Activated naive CD4-positive, alpha-beta T cell treated with Interleukin-2 at 50 U/mL for 16 hours (primary cell): ENCODE measurements at regions not wholly inside any gene's neighbourhood (a gene's known extent, or its start where the extent isn't known, plus 50 kb on each side); places are given as distances from the start of the nearest gene placed in this dataset.

ENCODE experiments used
- DNase-seq: peaks from one replicate; pipeline ENCODE4 v3.0.0-alpha.2; 2020

DNA sequence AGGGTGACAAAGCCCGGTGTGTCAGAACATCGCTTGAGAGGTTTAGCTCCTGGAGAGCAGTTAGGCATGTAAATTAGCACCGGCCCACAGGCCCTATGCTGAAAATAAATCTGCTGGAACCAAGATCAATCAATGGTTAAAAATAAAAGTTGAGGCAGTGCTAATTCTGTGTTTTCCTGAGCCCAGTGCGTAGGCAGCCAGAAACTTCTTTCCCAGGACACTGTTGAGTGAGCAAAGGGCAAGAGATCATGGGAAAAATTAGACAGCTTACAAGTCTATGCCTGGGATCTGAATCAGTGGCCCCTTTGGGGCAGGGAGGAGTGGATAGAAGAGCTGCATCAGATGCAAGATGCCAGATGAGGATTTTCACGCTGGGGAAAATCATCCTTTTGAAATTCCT lies 539.2 kb downstream of the BUD13 start:
- DNase-seq = no peak

DNA sequence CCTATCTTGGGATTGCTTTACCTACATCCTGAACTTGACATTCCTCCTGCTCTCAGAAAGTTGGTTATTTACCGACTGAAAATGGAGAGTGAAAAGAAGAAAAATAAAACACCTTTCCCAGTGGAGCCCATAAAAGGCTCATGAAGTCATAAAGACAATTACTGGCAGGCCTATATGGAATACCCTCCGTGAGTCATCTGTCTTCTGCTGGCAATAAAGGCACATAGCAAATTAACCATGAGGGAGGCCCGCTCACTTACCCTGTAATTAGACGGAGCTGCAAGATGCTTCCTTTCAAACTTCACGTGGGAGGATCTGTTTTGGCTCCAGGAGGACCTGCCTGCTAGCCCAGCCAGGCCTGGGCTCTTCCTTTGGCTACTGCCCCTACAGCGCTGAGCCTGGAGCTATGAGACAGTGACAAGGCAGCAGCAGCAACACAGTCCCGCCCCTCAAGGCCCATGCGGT lies 540.4 kb downstream of the BUD13 start:
- no peak for DNase-seq

DNA sequence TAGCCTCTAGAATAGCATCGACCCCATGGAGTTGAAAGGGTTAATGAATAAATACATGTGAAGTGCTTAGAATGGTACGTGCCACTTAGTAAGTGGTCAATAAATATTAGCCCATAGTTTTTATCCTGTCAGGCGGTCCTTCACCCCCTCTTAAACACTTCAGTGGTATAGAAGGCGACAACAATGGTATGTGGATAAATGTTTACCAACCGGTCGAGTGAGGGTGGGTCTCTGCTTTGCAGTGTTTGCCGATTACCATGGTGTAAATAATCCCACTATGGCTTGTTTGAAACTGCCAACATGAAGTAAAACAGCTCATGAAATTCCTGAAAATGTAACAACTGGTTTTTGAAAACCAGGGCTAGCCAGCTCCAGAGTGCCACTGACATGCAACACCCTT lies 541.2 kb downstream of the BUD13 start:
- DNase-seq = no peak

DNA sequence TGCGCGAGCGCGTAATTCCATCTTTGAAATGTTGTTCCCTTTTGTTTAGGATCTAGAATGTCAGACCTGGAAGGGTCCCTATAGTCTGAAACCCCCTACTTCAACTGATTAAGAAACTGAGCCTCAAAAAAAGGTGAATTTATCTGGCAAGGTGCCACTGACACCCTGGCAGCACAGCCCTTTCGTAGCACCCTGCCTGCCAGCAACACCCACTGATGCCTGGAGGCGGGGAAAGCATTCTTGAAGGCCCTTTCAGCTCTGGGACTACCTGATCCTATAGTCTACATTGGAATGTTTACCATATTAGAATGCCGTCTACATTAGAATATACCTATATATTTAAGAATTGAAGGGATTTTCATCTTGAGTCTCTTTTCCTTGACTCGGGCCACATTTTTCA lies 542.3 kb downstream of the BUD13 start:
- no peak for DNase-seq

DNA sequence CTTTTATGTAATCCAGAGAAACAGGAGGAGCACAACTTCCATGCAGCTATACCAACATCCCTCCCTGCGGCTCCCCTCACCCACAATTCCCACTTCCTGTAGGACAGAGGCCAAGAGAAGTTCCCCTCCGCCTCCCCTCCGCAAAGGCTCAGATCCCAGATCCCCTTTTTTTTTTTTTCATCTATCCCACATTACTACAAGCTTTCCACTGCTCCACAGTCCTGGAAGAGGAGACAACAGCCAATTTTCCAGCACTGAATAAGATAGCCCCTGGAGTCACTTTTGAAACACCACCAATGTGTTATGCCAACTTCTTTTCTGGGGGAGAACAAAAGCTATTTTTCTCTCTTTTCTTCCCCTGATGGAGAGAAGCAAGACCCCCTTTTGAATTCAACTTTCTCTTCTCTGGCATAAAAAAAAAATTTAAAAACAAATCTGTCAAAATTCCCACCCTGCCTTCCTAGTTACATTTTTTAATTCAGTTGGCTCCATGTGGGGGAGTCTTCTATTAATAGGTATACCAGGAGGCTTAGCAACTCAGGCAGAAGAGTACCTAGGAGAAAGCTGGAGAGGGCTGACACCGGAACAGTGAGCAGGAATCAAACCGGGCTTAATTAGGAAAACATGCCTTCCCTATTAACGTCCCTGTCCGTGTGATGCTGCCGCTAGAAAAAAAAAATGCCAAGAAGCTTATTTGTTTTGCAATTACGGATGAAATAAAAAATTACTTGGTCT lies 543.4 kb downstream of the BUD13 start:
- DNase-seq = no peak

DNA sequence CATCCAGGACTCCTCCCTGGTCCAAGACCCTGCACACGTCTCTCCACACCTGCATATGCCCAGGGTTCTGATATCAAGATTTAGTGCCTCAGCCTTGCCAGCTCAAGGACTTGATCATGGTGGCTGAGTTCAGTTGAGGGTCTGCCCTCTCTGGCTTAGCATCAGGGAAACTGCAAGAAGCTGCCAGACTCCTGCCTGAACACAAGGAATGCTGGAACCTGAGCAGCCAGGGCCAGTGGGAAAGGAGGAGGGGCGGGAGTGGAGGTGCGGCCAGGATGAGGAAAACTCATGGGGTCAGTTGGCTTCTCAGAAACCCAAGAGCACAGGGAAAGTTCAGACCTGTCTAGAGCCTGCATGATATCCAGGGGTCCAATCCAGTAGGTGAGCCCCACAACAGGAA lies 546.1 kb downstream of the BUD13 start:
- DNase-seq = no peak

DNA sequence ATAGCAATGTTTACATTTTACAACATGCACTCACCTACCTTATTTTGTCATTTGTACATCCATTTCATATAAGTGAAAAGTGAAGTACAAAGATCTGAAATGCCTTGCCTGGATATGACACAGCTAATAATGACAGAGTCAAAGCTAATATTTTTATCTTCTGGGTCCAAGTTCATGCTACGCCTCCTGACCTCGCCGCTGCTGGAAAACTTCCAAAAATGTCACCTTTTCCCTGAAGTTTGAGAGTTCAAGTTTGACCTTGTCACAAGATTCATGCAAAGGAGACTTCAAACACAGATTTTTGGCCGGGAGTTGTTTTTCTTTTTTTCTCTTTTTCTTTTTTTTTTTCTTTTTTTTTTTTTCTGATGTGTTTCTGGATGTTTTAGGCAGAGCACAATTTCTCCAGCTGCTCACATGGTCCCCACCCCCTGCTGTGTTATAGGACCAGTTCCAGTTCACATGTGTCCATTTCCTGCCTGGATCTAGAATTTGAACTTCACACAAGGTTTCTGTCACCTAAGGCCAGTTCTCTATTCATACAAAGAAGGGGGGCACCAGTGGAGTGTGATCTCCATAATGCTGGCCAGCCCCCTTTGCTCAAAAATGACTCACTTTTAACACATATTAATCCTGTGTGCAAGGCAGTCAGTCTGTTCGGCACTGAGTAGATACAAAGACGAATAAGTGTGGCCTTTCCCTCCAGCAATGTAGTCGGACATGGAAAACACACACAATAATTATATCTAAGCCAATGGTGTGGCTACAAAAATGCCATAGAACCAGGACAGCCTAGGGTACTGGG lies 546.8 kb downstream of the BUD13 start:
- DNase-seq = no peak

DNA sequence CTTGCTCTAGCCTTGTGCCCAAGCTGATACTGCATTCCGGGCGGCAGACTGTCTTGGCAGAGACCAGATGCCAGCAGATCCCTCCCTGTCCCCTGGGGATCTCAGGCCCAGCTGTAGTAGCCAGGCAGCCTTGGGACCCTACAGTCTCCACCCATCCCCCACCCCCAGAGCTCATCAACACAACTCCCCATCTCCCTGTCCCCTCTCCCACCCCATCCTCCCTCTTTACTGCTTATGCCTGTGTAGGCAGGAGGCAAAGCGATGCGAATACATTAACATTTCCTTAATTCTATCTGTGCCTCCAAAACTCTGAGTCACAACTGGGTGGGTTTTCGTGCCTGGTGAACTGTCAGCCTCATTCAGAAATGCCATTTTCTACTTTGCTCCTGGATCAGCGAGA lies 547.6 kb downstream of the BUD13 start:
- DNase-seq = no peak

DNA sequence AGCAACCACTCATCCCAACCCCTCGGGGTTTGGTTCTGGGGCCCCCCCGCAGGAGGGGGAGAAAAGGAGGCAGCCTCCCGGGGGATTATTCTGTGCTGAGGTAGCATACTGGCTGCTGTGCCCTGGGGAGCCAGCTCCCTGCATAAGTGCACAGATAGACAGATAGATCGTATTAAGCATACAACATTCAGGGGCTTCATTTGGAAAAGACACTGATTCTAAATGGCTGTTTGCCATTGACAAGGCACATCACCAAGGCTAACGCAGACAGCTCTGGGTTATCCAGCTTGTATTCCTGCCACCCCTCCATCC lies 547.9 kb downstream of the BUD13 start:
- no peak for DNase-seq

DNA sequence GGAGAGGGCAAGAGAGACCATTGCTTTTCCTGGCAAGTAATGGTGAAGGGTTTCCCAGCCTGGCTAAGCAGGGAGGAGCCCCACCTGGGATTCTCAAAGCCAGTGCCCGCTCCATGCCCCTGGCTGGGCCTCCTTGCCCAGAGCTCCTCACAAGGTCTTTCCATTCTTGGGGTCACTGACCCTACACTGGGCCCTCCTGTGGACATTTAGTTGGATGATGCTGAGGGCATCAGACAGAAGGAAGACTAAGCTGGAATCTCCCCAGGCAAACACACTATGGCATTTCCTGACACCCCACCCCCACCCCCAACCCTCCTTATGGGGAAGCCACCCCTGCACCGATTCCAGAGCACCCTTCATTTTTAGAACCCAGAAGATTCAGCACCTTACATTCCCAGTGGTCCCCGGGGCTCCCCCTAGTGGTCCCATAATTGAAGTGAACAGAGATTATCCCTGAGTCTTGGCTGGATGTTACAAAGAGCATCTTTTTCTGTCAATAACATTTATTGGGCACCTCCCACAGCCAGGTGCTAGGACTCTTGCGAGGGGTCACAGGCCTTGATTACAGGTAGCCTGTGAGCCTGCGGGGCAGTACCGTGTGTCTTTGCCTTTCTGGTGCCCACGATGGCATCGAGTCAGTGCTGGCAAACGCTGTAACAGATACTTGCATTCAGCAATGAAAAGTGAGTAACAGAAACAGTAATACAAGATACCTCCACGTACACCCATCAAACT lies 548.5 kb downstream of the BUD13 start:
- peak; percentile 32 for DNase-seq

DNA sequence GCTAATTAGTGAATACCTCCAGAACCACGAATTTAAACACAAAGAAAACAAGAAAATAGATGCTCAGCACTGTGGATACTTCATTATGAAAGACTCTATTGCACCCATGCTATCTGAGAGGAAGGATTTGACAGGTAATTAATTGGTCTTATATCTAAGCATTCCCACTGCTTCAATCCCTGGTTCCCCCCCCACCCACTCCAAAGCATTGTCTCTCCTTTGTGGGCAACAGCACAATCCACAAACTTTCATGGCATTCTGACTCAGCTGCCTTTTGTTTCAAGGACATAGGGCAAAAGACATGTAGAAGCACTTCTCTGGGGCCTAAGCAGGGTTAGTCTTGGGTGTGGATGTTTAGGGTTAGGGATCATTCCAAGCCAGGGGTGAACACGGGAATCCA lies 551.4 kb downstream of the BUD13 start:
- no peak for DNase-seq

DNA sequence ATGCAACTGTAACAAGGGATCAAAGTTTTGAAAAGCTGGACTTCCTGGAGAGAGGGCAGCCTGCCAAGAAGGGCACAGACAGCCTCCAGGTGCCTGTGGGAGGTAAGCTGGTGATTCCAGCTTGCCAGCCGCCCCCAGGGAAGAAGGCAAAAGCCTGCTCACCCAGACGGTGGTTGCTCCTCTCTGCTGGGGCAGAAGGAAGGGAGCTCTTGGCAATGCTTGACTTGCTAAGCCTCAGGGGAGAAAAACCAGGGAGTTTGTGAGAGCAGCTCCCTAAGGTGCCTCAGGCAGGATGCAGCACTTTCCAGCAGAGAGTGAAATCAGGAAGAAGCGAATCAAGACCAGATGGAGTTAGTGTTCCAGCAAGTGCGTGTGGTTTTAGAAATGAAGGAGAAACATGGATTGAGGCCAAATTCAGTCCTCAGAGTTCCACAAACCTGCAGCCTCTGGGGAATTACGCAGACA lies 553.6 kb downstream of the BUD13 start:
- no peak for DNase-seq

DNA sequence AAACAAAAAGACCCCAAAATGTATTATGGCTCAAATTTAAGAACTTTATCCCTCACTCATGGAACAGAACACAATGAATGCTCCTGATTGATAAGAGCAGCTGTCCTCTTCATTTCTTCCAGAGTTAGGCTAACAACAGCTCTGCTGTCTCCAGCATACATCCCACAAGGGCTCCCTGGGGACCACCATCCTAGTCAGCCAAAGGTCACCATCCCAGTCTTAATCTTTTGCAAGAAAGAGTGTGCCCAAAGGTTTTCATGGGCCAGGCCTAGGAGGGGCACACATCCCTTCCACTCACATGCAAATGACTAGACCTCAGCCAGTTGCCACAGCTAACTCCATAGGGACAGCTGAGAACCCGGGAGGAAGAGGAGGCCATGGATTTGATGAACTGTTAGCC lies 555.3 kb downstream of the BUD13 start:
- no peak for DNase-seq

DNA sequence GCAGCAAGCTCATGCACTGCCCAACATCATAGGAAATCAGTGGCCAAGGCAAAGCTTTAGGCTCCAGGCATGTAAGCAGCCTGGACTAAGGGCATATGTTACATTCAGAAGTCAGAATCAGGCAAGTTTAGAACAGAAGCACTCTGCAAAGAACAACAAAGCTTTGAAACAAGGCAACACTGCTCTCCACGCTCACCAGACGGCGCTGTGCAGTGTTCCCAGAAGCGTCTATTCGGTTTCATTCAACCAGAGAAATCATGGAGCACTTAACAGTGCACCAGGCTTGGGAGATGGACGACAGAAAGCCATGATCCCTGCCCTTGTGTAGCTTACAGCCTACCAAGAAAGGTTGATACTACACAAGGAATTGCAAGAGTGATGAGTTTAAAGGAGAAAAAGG lies 555.8 kb downstream of the BUD13 start:
- DNase-seq = peak; percentile 8

DNA sequence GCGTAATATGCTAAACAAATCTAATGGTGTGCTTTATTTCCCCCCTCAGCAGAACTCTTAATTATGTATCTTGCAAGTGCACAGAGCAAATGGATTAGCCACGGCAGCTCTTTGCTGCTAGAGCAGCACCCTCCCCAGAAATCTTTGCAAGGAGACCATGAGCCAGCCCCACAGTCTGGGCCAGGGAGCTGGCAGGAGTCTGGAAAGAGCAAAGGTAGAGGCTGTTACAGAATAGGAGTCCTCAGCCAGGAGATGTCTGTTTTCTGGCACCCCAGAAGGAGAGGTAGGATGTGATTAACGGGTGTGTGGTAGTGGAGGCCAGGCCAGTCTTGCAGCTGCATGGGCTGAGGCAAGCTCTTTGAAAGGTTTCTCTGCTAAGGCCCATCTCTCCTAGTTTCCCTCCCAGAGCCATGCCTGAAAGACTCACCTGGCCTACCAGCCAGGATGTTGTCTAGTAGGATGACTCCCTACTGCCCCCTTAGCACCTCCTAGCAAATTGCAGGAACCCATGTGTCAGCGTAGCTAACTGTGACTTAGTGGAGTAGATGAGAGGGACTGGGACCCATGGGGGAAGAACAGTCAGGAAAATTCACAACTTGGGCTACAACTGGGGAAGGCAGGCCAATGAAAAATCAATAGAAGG lies 557.2 kb downstream of the BUD13 start:
- DNase-seq = no peak

DNA sequence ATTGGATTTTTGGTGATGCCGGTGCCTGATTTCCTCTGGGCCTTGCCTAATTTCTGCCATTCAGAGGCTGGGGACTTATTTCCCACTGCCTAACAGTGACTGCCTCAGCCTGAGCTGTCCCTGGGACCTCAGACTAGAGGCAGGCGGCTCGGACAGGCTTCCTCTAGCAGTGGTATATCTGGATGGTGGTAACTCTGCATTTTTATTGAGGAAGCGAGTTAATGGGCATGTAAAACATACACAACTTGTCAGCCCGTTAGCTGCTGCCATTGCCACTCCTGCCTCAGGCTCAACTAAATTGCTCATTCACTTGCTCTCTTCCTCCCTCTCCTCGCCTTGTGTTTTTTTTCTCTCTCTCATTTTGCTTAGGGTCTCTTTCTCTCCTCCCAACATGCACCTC lies 561.6 kb downstream of the BUD13 start:
- no peak for DNase-seq

DNA sequence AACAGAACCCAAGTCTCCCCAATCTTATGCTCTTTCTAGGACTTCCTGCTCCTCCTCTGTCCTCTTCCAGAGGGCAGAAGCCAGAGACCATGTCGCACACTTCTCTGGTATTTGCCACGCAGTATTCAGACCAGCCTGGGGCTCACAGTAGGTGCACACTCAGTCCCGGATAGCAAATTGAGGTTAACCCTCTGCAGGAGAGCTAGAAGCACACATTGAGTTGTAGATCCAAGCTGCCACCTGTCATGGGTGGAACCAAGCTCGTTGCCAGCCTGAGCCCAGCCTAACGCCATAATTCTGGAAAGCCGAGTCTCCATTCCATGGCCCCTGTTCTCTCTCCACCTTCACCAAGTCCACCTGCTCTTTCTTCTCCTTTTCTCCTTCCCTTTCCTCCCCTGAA lies 562.1 kb downstream of the BUD13 start:
- DNase-seq = no peak

DNA sequence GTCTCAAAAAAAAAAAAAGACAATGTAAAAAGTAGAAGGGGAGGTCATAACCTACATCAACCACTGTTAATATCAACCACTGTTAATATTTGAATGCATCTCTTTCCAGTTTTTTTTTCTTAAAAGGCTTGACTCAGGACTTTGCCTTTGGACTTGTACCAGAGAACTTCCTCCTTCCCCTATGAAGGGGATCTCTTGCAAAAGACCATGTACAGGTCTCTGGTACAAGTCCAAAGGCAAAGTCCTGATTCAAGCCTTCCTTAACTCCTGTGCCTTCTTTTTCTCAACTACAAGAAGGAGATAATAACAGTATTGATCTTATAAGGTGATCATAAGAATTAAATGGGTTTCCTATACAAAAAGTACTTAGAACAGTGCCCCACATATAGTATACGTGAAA lies 563.5 kb downstream of the BUD13 start:
- DNase-seq = no peak

DNA sequence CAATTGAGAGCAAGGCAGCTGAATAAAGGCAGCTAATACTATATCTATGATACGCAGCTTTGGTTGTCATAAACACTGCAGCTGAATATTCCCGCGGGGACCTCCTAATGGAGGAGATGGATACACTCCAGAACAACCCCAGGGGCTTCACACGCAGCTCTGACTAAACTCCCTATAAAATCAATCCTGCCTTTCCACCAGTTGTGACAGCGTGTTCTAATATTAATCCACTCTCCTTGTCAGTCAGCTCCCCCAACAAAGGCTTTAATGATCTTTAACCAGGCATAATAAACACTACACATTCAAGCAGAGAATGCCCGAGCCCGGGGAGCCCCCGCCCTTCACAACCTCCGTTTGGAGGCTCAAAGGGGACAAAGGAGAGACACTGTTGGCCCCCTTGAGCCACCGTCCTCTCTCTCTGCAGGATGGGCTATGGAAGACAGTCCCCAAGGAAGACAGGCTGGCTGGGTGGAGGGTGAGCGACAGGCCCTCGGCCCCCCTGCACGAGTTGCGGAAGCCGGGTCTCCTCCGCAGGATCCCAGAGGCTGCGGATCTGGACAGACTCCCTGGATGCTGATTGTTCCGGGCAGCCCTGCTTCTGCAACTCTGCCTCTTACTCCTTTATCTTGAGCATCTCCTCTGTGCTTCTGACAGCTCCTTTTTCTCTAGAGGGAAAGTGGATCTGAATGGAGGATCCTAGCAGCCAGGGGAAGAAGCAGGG lies 565.2 kb downstream of the BUD13 start:
- no peak for DNase-seq

DNA sequence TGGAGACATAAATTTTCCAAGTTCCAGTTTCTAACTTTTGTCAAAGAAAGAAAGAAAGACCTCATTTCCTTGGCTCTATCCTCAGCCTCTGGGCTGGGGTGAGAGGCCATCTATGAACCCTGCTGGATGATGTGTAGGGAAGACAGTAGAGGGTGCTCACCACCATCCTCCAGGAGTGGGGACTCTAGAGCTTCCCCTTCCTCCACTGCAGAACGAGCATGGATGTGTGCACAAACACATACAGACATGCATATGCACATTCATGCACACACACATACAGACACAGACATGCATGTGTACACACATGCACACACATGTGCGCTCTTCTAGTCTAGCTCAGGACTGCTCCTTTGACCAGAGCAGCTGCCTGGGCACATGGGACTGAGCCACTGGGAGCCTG lies 565.8 kb downstream of the BUD13 start:
- DNase-seq = no peak

DNA sequence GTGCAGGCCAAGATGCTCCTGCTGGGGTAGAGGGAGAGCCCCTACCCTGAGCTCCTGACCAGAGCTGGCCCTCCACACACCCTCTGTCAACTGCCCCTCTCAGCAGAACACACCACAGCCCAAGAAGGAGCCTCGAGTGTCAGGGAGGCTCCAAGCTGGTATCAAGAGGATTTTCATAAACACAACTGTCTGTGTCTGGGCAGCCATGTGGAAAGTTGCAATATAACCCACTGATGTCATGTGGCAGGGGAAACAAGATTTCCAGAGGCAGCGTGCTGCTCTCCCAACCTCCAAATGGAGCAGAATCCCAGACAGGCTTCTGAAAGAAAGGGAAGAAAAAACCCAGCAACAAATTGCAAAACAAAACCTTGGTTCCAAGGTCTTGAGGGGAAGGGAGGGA lies 569.9 kb downstream of the BUD13 start:
- DNase-seq = no peak

DNA sequence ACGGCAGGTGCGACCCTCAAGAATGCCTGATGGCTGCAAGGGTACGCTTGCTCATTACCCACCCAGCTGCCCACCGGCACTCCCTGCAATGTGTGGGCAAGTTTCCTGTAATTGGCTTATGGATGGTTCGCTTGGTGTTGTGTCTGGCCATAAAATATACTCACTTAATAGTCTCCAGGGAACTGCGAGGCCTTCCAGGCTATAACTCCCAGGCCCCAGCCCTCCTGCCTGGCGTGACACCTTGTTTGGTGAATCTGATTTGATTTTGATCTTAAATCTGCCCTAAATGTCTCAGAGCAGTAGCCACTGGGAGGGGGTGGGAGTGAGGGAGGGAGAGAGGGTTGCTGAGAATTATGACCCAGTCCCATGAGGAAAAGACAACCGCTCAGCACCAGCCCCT lies 572.2 kb downstream of the BUD13 start:
- DNase-seq = no peak

DNA sequence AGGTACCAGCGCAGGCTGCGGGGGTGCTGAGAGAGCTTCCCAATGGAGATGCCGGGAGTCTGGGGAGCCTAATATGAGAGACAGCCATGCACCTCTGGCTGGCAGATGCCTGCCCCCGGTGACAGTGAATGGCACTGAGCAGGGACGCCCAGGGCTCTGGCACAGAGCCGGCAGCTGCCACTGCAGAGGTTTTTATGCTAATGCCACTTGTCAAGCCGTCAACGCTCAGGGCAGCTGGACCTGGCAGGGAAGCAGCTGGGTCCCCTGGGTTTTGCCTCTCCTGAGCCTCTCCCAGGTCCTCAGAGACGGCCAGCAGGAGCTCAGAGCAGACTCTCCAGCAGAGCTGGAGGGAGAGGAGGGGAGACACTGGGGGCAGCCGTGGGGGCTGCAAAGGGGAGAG lies 573.6 kb downstream of the BUD13 start:
- DNase-seq = no peak
